HG03432 (cell line): ENCODE measurements at regions not wholly inside any gene's neighbourhood (a gene's known extent, or its start where the extent isn't known, plus 50 kb on each side); places are given as distances from the start of the nearest gene placed in this dataset.

ENCODE experiments used
- ATAC-seq: cut with Tn5 transposase; IDR thresholded peaks from one replicate; pipeline ENCODE4 v1.9.1; 2021; ENCODE audit warnings: mild to moderate bottlenecking, moderate library complexity; ENCODE audit not compliant: unreplicated experiment

- ATAC-seq, result no peak
Measured at GRCh38 chr13:111632906-111633305, 312.5 kb downstream of the TEX29 start.

GRCh38 chr13:111633401-111633800, 313.0 kb downstream of the TEX29 start:
- no peak for ATAC-seq

- no peak for ATAC-seq
Measured at GRCh38 chr13:111634410-111634809, 314.0 kb downstream of the TEX29 start.

GRCh38 chr13:111636271-111636670, 315.8 kb downstream of the TEX29 start:
- ATAC-seq, result no peak

- ATAC-seq, result no peak
Measured at GRCh38 chr13:111636804-111637203, 316.4 kb downstream of the TEX29 start.

- no peak for ATAC-seq
Measured at GRCh38 chr13:111637365-111637764, 316.9 kb downstream of the TEX29 start.

- ATAC-seq, result no peak
Measured at GRCh38 chr13:111638233-111638632, 317.8 kb downstream of the TEX29 start.

- no peak for ATAC-seq
Measured at GRCh38 chr13:111639196-111639705, 318.8 kb downstream of the TEX29 start.

- no peak for ATAC-seq
Measured at GRCh38 chr13:111640006-111640405, 319.6 kb downstream of the TEX29 start.

- ATAC-seq, result no peak
Measured at GRCh38 chr13:111640476-111640875, 320.0 kb downstream of the TEX29 start.

- no peak for ATAC-seq
Measured at GRCh38 chr13:111642156-111642767, 321.8 kb downstream of the TEX29 start.

- ATAC-seq, result no peak
Measured at GRCh38 chr13:111644750-111645149, 324.3 kb downstream of the TEX29 start.

GRCh38 chr13:111645198-111645597, 324.8 kb downstream of the TEX29 start:
- ATAC-seq, result no peak

GRCh38 chr13:111645598-111646455, 325.4 kb downstream of the TEX29 start:
- no peak for ATAC-seq

GRCh38 chr13:111646456-111646855, 326.0 kb downstream of the TEX29 start:
- no peak for ATAC-seq

- no peak for ATAC-seq
Measured at GRCh38 chr13:111648885-111649284, 328.4 kb downstream of the TEX29 start.

GRCh38 chr13:111650626-111651025, 330.2 kb downstream of the TEX29 start:
- no peak for ATAC-seq

- ATAC-seq, result no peak
Measured at GRCh38 chr13:111652676-111653075, 332.2 kb downstream of the TEX29 start.

GRCh38 chr13:111654531-111654930, 334.1 kb downstream of the TEX29 start:
- ATAC-seq, result no peak

GRCh38 chr13:111656439-111656838, 336.0 kb downstream of the TEX29 start:
- ATAC-seq, result no peak

- ATAC-seq, result no peak
Measured at GRCh38 chr13:111657013-111657412, 336.6 kb downstream of the TEX29 start.
